ENCODE measurements at regions not wholly inside any gene's neighbourhood (a gene's known extent, or its start where the extent isn't known, plus 50 kb on each side); places are given as distances from the start of the nearest gene placed in this dataset.
"Not testable (repeated sequence)": the region's sequence is repeated elsewhere in the genome, so short reads cannot be mapped to it uniquely, and the experiment has no call there.

GRCh38 chr1:143653429-143653802 lies 318.4 kb downstream of the FAM72C start:
- no peak for DNase-seq (ENCODE audit: low read depth)
- H3K4me3 ChIP-seq (ENCODE audit: low read depth, low read length): no peak overlapping the region
- no peak for TF ChIP-seq CTCF (IDR thresholded peaks at IDR 0.05; ENCODE audit: low read depth, low read length, missing control alignments)

- no peak for DNase-seq (ENCODE audit: low read depth)
- TF ChIP-seq CTCF (IDR thresholded peaks at IDR 0.05; ENCODE audit: low read depth, low read length, missing control alignments): no peak
- no peak overlapping the region for H3K4me3 ChIP-seq (ENCODE audit: low read depth, low read length)
These were observed 318.9 kb downstream of the FAM72C start for GRCh38 chr1:143652744-143653428.

- TF ChIP-seq CTCF (IDR thresholded peaks at IDR 0.05; ENCODE audit: low read depth, low read length, missing control alignments): no peak
- no peak overlapping the region for H3K4me3 ChIP-seq (ENCODE audit: low read depth, low read length)
- no peak for DNase-seq (ENCODE audit: low read depth)
These were observed 319.6 kb downstream of the FAM72C start for GRCh38 chr1:143652187-143652586.

- TF ChIP-seq CTCF (IDR thresholded peaks at IDR 0.05; ENCODE audit: low read depth, low read length, missing control alignments): no peak
- H3K4me3 ChIP-seq (ENCODE audit: low read depth, low read length): no peak overlapping the region
- no peak for DNase-seq (ENCODE audit: low read depth)
These were observed 320.3 kb downstream of the FAM72C start for GRCh38 chr1:143651350-143651992.

GRCh38 chr1:143644035-143644434 lies 327.8 kb downstream of the FAM72C start:
- DNase-seq (ENCODE audit: low read depth); H3K4me3 ChIP-seq (ENCODE audit: low read depth, low read length): not testable (repeated sequence)

GRCh38 chr1:143643148-143643885 lies 328.5 kb downstream of the FAM72C start:
- TF ChIP-seq CTCF (IDR thresholded peaks at IDR 0.05; ENCODE audit: low read depth, low read length, missing control alignments): no peak
- no peak overlapping the region for H3K4me3 ChIP-seq (ENCODE audit: low read depth, low read length)
- no peak for DNase-seq (ENCODE audit: low read depth)

GRCh38 chr1:143625886-143626285 lies 345.9 kb downstream of the FAM72C start:
- no peak for DNase-seq (ENCODE audit: low read depth)
- no peak for TF ChIP-seq CTCF (IDR thresholded peaks at IDR 0.05; ENCODE audit: low read depth, low read length, missing control alignments)
- H3K4me3 ChIP-seq (ENCODE audit: low read depth, low read length): no peak overlapping the region

Data from GM12864 (cell line).